ENCODE measurements at regions not wholly inside any gene's neighbourhood (a gene's known extent, or its start where the extent isn't known, plus 50 kb on each side); places are given as distances from the start of the nearest gene placed in this dataset.

GRCh38 chr15:96023081-96023480 is 307.4 kb upstream of the NR2F2 start:
- DNase-seq (ENCODE audit: low spot score), result no peak

GRCh38 chr15:96027501-96027900 is 303.0 kb upstream of the NR2F2 start:
- no peak for DNase-seq (ENCODE audit: low spot score)

DNA sequence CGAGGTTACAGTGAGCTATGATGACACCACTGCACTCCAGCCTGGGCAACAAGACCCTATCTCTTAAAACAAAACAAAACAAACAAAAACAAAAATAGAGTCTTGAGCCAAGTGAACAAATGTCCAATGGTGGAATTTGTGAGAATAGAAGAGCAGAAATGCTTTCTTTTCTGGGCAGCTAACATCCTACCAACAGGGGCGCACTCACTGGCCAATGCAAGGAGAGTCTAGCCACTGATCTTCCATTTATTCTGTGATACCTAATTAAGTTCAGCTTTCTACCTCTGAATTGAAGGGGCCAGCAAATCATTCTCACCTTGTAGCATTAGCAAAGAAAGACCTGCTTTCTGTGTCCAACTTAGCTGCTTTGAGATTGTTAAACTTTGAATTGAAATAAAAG is 301.9 kb upstream of the NR2F2 start:
- no peak for DNase-seq (ENCODE audit: low spot score)

DNA sequence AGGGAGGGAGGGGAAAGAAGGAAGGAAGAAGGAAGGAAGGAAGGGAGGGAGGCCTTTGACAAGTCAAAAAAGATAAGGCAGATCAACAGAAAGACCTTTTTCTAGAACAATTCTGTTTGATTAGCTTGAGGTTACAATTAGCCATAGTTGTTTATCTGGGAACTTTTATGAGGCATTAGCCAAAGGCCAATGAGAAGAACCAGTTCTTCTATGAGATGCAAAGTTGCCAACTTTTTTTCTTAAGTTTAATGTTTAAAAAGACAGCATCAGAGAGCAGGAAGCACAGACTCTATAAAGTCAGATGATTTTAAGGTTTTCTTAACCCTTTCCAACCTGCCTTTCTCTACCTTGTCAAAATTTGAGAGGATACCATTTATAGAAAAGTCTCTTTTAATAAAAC is 301.3 kb upstream of the NR2F2 start:
- DNase-seq (ENCODE audit: low spot score), result no peak

GRCh38 chr15:96031426-96032110 is 298.9 kb upstream of the NR2F2 start:
- no peak for DNase-seq (ENCODE audit: low spot score)

DNA sequence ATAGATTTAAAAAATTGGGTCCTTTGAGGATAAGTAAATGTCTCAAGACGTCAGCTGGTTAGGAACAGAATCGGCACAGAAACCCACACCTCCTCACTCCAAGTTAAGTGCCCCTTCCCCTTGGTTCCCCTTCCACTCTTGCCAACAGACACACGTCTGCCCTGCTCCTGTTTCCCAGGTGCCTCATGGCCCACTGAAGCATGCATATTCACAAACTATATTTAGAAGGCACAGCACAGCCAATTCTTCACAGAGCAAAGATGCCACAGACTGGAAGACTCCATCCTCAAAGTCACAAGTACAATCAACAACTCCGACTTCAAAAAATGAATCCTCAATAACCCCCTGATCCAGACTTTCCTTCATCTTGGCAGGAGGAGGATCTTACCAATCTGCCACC is 295.4 kb upstream of the NR2F2 start:
- no peak for DNase-seq (ENCODE audit: low spot score)

- DNase-seq (ENCODE audit: low spot score), result no peak
Measured at GRCh38 chr15:96035635-96036034, 294.9 kb upstream of the NR2F2 start.

DNA sequence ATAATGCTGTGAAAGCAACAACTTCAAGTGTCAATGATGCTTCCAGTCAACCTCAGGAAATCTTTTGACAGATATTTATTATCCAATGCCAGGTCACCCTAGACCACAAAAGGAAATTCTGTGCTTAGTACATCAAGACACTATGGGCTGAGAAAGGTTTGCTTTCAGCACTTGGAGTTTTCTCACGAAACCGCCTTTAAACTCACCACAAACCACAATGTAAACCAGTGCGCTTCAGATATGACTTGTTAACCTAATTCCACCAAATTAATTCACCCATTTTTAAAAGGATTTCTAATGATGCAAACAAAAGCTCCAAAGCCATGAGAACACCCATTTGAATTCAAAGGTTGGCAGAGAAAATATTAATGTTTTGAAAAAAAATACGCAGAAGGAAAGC is 292.9 kb upstream of the NR2F2 start:
- DNase-seq (ENCODE audit: low spot score), result no peak

DNA sequence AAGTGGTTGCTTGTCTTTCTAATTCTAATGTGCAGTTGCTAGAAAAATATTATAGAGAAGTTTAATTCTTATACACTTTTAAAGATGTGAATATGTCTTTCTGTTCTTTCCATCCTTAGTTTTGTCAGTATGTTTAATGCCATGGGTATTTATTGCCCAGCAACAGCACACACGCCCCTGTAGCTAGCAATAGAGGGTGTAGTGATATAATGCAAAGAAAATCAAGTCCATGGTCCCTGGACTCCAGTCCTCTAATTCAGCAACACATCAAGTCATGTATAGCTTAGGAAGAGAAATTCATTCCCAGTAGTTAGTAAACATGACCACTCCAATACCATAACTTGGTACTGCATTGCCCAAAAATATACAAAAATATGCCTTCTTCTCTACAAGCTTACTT is 292.4 kb upstream of the NR2F2 start:
- no peak for DNase-seq (ENCODE audit: low spot score)

DNA sequence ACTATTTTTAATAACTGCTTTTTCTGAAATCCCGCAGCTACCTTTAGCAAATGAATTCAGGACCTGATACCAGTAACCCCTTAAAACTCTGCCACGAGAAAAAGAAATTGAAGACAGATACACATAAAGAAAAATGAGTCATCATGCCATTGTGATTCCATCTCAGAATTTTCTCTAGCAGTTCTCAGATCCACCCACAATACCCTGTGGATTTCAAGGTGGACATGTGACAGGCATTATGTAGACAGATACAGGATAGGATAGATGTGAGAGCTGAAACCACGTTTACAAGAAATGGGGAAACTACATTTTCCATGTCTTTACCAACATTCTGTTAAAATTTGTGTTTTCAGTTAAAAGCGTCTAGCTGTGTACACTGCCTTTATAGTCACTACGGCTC is 291.9 kb upstream of the NR2F2 start:
- no peak for DNase-seq (ENCODE audit: low spot score)

DNA sequence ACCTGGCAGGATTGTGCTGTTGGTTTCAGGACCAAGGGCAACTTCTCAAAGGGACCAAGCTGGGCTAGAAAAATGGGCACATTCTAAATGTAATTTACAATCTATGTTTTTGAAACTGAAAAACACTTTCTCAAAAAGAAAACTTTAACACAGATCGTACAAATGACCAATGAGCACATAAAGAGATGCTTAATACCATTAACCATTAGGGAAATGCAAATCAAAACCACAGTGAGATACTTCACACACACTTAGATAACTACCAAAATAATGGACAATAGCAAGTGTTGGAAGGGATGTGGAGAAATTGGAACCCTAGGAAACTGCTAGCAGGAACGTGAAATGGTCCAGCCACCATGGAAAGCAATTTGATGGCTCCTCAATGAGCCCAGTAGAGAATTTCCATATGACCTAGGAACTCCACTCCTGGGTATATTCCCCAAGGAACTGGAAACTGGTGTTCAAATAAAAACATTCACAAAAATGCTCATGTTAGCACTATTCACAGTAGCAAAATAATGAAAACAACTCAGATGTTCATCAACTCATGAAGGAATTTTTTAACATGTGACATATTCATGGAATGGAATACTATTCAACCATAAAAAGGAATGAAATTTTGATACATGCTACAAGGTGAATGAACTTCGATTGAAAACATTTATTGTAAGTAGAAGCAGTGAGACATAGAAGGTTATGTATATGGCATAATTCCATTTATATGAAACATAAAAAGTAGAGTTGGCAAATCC is 288.3 kb upstream of the NR2F2 start:
- no peak for DNase-seq (ENCODE audit: low spot score)

DNA sequence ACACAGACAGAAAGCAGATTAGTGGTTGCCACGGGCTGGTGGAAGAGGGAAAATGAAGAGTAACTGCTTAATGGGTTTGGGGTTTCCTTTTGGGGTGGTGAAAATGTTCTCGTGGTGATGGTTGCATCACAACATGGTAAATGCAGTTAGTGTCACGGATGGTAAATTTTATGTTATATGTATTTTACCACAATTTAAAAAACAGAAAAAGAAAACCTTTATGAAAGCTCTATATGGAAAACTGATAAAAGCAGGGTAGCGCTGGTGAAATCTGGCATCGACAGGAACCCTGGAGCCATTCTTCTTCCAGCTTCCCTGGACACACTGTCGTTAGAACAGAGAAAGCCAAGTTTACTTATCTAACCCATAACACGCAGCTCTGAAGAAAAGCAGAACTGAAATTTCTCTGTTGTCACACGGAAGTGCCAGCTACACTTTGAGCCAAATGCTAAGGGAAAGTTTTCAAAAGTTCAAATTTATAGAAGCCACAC is 287.7 kb upstream of the NR2F2 start:
- peak; percentile 57 for DNase-seq (ENCODE audit: low spot score)

- DNase-seq (ENCODE audit: low spot score), result no peak
Measured at GRCh38 chr15:96043591-96044171, 286.8 kb upstream of the NR2F2 start.

- DNase-seq (ENCODE audit: low spot score), result no peak
Measured at GRCh38 chr15:96046620-96047240, 283.8 kb upstream of the NR2F2 start.

- no peak for DNase-seq (ENCODE audit: low spot score)
Measured at GRCh38 chr15:96047255-96047931, 283.1 kb upstream of the NR2F2 start.

DNA sequence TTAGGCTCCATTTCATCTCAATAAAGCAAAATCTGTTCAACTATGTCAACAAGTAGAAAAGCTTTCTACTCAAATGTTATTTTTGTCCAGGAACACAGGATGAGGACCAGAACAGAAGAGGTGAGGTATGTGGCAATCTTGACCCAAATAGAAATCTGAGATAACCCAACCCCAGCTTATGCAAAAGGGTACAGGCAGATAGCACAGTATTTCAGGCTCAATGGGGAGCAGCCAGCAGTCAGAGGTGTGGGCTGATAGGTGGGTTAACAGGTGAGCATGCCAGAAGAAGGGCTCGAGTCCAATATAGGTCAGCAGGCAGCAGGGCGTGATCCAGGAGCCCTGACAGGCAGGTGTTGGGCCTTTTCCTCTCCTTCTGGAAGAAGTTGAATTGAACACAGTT is 281.2 kb upstream of the NR2F2 start:
- DNase-seq (ENCODE audit: low spot score), result no peak

DNA sequence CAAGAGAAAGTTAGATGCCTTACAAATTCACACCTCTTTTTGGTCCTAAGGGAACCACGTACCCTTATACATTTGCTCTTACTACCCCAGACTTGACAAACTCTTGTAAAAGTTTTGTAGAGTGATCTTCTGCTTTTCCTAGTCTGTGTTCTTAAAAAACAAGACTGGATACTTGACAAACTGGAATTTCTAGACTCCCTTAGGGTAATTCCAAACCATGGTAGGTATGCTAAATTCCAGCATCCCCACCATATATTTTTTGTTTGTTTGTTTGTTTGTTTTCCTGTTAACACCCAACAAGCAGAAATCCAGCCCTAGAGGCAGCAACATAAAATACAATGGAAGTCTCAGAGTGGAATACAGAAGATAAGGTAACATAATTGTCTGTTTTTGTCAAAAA is 280.7 kb upstream of the NR2F2 start:
- no peak for DNase-seq (ENCODE audit: low spot score)

DNA sequence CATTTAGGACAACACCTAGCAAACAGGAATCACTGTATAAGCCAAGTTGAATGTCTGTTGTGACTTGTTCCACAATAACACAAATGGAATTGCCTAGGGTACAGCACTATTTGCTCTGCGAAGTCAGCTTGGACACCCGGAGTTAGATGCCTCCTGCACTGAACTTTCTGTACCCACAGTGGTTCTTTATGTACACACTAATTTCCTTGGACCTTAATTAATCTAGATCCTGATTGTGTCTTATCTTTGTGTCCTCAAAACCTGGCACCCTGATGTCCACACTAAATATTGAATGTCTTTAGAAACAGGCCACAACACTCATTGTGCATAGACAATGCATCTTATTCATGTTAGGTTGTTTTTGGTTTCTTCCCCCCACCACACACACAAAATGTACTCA is 278.9 kb upstream of the NR2F2 start:
- DNase-seq (ENCODE audit: low spot score), result no peak

DNA sequence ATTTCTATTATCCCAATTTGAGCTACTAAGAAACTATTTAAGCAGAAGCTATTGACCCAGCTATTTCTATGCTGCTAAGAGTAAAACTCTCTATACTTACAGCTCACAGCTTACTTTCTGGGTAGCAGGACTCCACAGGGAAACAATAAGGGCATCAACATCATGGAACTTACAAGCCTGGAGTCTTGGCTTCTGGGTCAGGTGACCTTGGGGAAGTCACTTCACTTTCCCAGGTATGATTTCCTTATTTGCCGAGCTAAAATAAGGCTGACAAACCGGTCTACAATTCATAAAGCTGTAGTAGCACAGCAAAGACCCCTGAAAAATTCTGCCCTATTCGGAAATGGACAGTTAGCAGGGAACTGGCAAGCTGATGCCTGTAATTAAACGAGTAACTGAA is 278.3 kb upstream of the NR2F2 start:
- DNase-seq (ENCODE audit: low spot score), result no peak

- DNase-seq (ENCODE audit: low spot score), result no peak
Measured at GRCh38 chr15:96052572-96053030, 277.9 kb upstream of the NR2F2 start.

- DNase-seq (ENCODE audit: low spot score), result peak; percentile 19
Measured at GRCh38 chr15:96053031-96053780, 277.3 kb upstream of the NR2F2 start.

Measured in pons (tissue), 1 donor.